Breast epithelium (tissue), 3 donors: ENCODE measurements at regions not wholly inside any gene's neighbourhood (a gene's known extent, or its start where the extent isn't known, plus 50 kb on each side); places are given as distances from the start of the nearest gene placed in this dataset.

Experiments
- CTCF ChIP-seq, 3 donors: fragments of 450-650 bp; IDR thresholded peaks; one replicate each; pipeline ENCODE4 v1.5.1; 2016 to 2017; ENCODE audit warnings: antibody characterized with exemption in 3 of 3, mild to moderate bottlenecking in 3 of 3, moderate library complexity in 3 of 3
- POLR2A ChIP-seq: fragments of 450-650 bp; IDR thresholded peaks from one replicate; pipeline ENCODE4 v1.6.1; 2016; ENCODE audit warnings: antibody characterized with exemption, mild to moderate bottlenecking, moderate library complexity

GRCh38 chr18:61155586-61155985, 177.6 kb upstream of the CDH20 start:
- TF ChIP-seq POLR2A = no peak
- no peak for TF ChIP-seq CTCF (IDR thresholded peaks at IDR 0.05)
